Esophagus muscularis mucosa (tissue), 4 donors: ENCODE measurements at regions not wholly inside any gene's neighbourhood (a gene's known extent, or its start where the extent isn't known, plus 50 kb on each side); places are given as distances from the start of the nearest gene placed in this dataset.

Experiments
- CTCF ChIP-seq, 3 experiments: fragments of 200-600 bp in 2 of 3; fragments of 450-650 bp in 1 of 3; sonication (generic) in 2 of 3; IDR thresholded peaks; one replicate each; pipeline ENCODE4 v1.5.1; 2017 to 2019; ENCODE audit warnings: antibody characterized with exemption in 3 of 3, mild to moderate bottlenecking in 2 of 3, moderate library complexity in 1 of 3
- EP300 ChIP-seq: sonication (generic); formaldehyde crosslinking; IDR thresholded peaks from one replicate; pipeline ENCODE4 v1.6.1; 2017; ENCODE audit warnings: antibody characterized with exemption
- POLR2A ChIP-seq: fragments of 450-650 bp; IDR thresholded peaks from one replicate; pipeline ENCODE4 v1.6.1; 2017; ENCODE audit warnings: antibody characterized with exemption, moderate library complexity, mild to moderate bottlenecking, low read depth

DNA sequence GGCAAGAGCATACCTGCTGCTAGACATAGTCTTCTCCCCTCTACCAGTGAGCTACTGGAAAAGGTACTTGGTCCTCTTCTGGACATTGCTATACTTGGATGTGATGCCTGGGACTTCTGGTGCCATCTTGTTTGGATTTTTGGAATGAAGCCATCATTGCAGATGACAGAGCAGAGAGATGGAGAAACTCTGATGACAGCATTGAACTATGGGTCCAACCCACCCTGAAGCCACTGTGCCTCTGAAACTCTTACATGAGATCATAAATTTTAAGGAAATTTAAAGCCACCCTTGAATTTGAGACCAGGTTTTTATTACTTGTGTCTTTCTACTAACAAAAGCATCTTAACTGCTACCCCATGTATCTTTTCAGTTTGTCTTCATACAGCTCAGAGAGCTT is 151.1 kb upstream of the SMIM23 start:
- TF ChIP-seq CTCF (IDR thresholded peaks at IDR 0.05) (no peak), EP300 (no peak), POLR2A (no peak)
